GM12892 (cell line): ENCODE measurements at regions not wholly inside any gene's neighbourhood (a gene's known extent, or its start where the extent isn't known, plus 50 kb on each side); places are given as distances from the start of the nearest gene placed in this dataset.

Experiments
- POLR2A ChIP-seq: IDR thresholded peaks from 2 replicates; pipeline ENCODE4 v1.6.1; 2011; ENCODE audit warnings: low read depth, low read length, control low read depth
- POLR2AphosphoS5 ChIP-seq: IDR thresholded peaks from 2 replicates; pipeline ENCODE4 v1.6.1; 2011; ENCODE audit warnings: low read depth, low read length, control low read depth

- TF ChIP-seq POLR2A (no peak), POLR2AphosphoS5 (no peak)
These were observed 229.1 kb downstream of the S1PR1 start for GRCh38 chr1:101465941-101466340.
